AG04450 (cell line): ENCODE measurements at regions not wholly inside any gene's neighbourhood (a gene's known extent, or its start where the extent isn't known, plus 50 kb on each side); places are given as distances from the start of the nearest gene placed in this dataset.

Source experiments
- CTCF ChIA-PET: fragments of 300-600, 350-600 bp; formaldehyde crosslinking; extraction: SDS; loops from one replicate; lab custom pipeline; 2022; ENCODE audit warnings: antibody characterized with exemption, inconsistent platforms; lab: Charles Lee
- POLR2A ChIA-PET: fragments of 350-600 bp; formaldehyde crosslinking; extraction: SDS; loops from one replicate; lab custom pipeline; 2021; ENCODE audit warnings: antibody characterized with exemption, inconsistent platforms; lab: Yijun Ruan, JAX
- DNase-seq: peaks from one replicate; pipeline ENCODE4 v3.0.0-alpha.2; 2011; ENCODE audit warnings: low read depth, low spot score
- H3K27ac ChIP-seq: one replicate; pipeline ENCODE4 v1.5.1; 2012; ENCODE audit warnings: low read depth, low read length, control low read depth
- H3K27me3 ChIP-seq: one replicate; pipeline ENCODE4 v1.6.0; 2012; ENCODE audit warnings: low read length; ENCODE audit not compliant: control insufficient read depth, insufficient read depth
- H3K4me3 ChIP-seq: 2 replicates; pipeline ENCODE4 v1.5.1; 2011; ENCODE audit warnings: mild to moderate bottlenecking, low read depth, low read length, control low read depth
- H3K9me3 ChIP-seq: 2 replicates; pipeline ENCODE4 v1.5.1; 2012; ENCODE audit warnings: low read length; ENCODE audit not compliant: control insufficient read depth, insufficient read depth
- TF ChIP-seq, protein P1 (sequence below): IDR thresholded peaks from 2 replicates; pipeline ENCODE4 v1.5.1; 2011; ENCODE audit warnings: low read depth, low read length, control low read depth, inconsistent platforms

GRCh38 chr6:27562027-27562410 lies 89.1 kb upstream of the ZNF184 start:
- no peak overlapping the region for H3K27ac ChIP-seq
- peaks cover 16% of the 10 kb centered on the region for H3K27me3 ChIP-seq
- TF ChIP-seq, protein P1, sequence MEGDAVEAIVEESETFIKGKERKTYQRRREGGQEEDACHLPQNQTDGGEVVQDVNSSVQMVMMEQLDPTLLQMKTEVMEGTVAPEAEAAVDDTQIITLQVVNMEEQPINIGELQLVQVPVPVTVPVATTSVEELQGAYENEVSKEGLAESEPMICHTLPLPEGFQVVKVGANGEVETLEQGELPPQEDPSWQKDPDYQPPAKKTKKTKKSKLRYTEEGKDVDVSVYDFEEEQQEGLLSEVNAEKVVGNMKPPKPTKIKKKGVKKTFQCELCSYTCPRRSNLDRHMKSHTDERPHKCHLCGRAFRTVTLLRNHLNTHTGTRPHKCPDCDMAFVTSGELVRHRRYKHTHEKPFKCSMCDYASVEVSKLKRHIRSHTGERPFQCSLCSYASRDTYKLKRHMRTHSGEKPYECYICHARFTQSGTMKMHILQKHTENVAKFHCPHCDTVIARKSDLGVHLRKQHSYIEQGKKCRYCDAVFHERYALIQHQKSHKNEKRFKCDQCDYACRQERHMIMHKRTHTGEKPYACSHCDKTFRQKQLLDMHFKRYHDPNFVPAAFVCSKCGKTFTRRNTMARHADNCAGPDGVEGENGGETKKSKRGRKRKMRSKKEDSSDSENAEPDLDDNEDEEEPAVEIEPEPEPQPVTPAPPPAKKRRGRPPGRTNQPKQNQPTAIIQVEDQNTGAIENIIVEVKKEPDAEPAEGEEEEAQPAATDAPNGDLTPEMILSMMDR, result no peak
- CTCF ChIA-PET, result no interaction called here
- no peak overlapping the region for H3K4me3 ChIP-seq
- no peak for DNase-seq
- POLR2A ChIA-PET, result no interaction called here
- H3K9me3 ChIP-seq, result no peaks in the 10 kb centered on the region

GRCh38 chr6:27558028-27558724 lies 85.3 kb upstream of the ZNF184 start:
- ChIA-PET CTCF (no interaction called here), POLR2A (no interaction called here)
- H3K4me3 ChIP-seq, result peak overlapping the region; percentile 29
- TF ChIP-seq, protein P1, result no peak
- no peak for DNase-seq
- H3K27me3 ChIP-seq, result peaks cover 19% of the 10 kb centered on the region
- H3K9me3 ChIP-seq, result no peaks in the 10 kb centered on the region
- H3K27ac ChIP-seq, result no peak overlapping the region

DNA sequence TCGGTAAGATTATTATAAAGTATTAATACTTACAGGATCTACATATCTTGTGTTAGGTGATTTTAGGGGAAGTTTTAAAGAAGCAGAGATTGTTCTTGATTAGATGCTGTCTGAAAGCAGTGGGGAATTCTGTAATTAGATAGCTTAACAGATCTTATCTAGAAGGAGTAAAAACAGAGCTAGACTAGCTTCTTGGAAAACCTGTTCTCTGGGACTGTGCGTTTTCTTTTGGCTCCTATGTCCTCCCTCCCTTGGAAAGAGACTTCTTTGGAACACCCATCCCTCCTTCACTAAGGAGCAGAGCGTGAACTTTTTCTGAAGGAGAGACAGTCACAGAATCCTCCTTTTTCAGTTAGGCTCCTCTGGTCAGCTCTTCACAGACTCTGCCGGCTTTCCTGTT lies 83.5 kb upstream of the ZNF184 start:
- ChIA-PET CTCF (no interaction called here), POLR2A (no interaction called here)
- DNase-seq, result no peak
- Histone ChIP-seq H3K4me3 (no peak overlapping the region), H3K9me3 (no peaks in the 10 kb centered on the region; the same call in 1 of the 2 replicates), H3K27ac (no peak overlapping the region), H3K27me3 (peaks cover 19% of the 10 kb centered on the region)
- TF ChIP-seq, protein P1, result no peak

GRCh38 chr6:27553123-27553904 lies 80.4 kb upstream of the ZNF184 start:
- CTCF ChIA-PET, result interaction anchor here (0.8 kb wide), 1 partner anchor 35 kb away, joined by 4 read pairs; no protein-coding TSS in a partner anchor
- Histone ChIP-seq H3K9me3 (no peaks in the 10 kb centered on the region; the same call in 1 of the 2 replicates), H3K27ac (no peak overlapping the region), H3K4me3 (no peak overlapping the region), H3K27me3 (peaks cover 14% of the 10 kb centered on the region)
- POLR2A ChIA-PET, result no interaction called here
- TF ChIP-seq, protein P1, result no peak
- no peak for DNase-seq

DNA sequence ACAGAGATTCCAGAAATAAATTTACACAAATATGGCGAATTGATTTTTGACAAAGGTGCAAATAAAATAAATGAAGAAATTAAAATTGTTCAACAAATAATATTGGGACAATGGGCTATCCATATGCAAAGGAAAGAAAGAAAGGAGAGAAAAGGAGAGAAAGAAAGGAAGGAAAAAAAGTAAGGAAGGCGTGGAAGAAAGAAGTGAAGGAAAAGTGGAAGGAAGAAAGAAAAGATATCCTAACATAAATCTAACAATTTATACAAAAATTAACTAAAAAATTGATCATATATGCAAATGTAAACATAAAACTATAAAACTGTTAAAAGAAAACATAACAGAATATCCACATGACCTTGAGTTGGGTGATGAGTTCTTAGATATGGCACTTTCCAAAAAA lies 78.7 kb upstream of the ZNF184 start:
- TF ChIP-seq, protein P1, result no peak
- ChIA-PET POLR2A (no interaction called here), CTCF (no interaction called here)
- H3K4me3 ChIP-seq, result no peak overlapping the region
- DNase-seq, result no peak
- H3K27me3 ChIP-seq, result peaks cover 5% of the 10 kb centered on the region
- H3K27ac ChIP-seq, result no peak overlapping the region
- no peaks in the 10 kb centered on the region; the same call in 1 of the 2 replicates for H3K9me3 ChIP-seq
